NCI-H345 treated with DMSO at 0.1 percent for 48 hours (cell line): ENCODE measurements at regions not wholly inside any gene's neighbourhood (a gene's known extent, or its start where the extent isn't known, plus 50 kb on each side); places are given as distances from the start of the nearest gene placed in this dataset.
A peak's percentile ranks its signal among the peaks of the same experiment; 100 is the strongest.

Source experiments
- DNase-seq: peaks from one replicate; lab custom pipeline; 2025; ENCODE audit not compliant: unreplicated experiment; lab: John Stamatoyannopoulos, UW

GRCh38 chr18:27838225-27838624 is 338.7 kb downstream of the CDH2 start:
- no peak for DNase-seq

DNA sequence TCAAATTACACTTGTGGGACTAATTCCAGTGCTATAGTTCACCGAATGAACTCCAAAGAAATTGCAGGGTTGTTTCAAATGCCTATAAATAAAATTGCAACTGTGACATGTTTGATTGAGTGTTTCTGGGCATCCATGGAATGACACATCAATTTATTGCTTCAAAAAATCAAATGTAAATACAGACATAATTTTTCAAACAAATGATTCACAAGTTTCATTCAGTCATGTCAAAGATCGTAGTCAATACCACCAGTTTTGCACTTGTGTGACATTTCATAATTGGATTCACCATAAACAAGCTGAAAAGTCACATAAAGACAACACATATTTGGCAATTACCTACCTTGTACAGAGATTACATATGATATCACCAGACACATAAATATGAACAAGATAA is 350.8 kb downstream of the CDH2 start:
- DNase-seq, result no peak

DNA sequence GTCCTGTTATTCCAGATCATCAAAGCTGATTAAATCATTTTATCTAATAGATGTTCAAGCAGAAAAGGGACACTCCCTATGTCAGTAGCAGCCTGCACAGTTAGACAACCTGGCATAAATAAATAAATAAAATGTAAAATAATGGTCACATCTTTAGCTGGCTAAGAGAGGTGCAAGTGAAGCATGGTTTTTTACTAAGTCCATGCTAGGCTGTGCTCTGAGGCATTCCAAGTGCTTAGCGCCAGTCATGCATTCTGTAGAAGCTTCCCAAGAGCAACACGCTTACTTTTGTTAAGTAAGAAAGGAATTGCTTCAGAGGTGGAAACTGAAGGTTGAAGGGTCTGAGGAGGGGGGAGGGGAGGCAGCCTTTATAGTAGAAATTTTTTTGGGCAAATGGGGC is 351.2 kb downstream of the CDH2 start:
- no peak for DNase-seq

DNA sequence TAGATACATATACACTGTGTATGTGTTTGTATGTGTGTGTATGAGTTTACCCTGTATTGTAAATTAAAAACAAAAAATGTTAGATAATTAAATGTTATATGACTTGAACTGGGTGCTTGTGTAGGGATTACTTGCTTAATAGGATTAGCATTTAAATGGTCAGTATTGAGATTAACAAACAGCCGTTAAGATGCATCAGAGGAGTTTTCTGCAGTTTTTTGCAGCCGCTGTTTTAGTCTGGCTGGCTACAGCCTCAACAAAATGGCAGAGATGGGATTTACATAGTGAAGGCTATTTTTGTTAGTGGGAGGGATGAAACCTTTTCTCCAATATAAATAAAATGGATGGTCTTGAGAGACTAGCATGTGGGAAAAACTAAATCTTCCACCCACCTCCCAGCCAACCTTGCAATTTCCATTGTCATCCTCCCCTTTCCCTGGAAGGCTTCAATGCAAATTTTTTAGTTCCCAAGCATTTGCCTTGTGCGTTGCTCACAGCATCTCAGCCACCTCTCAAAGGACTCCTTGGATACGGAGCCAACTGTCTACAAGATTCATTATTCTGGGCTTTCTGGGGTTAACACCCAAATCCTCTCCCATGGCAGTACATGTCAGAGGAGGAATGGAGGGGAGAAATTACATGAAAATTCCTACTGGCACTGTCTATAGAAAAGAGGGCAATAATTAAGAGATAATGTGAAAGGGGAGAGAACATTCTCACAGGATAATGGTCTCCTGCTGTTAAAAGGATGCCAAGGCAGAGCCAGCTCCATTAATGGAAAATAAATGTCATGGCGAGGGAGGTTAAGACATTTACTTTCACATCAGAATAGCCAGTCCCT is 351.9 kb downstream of the CDH2 start:
- DNase-seq, result no peak

- no peak for DNase-seq
Observed at GRCh38 chr18:27824275-27824674, 352.7 kb downstream of the CDH2 start.

- DNase-seq, result no peak
Observed at GRCh38 chr18:27823053-27823452, 353.9 kb downstream of the CDH2 start.

GRCh38 chr18:27808683-27809082 is 368.2 kb downstream of the CDH2 start:
- no peak for DNase-seq

GRCh38 chr18:27803957-27804356 is 373.0 kb downstream of the CDH2 start:
- no peak for DNase-seq

- DNase-seq, result no peak
Observed at GRCh38 chr18:27797484-27797883, 379.4 kb downstream of the CDH2 start.

- no peak for DNase-seq
Observed at GRCh38 chr18:27794181-27794926, 382.6 kb downstream of the CDH2 start.

- DNase-seq, result peak; percentile 66
Observed at GRCh38 chr18:27793013-27793785, 383.7 kb downstream of the CDH2 start.

DNA sequence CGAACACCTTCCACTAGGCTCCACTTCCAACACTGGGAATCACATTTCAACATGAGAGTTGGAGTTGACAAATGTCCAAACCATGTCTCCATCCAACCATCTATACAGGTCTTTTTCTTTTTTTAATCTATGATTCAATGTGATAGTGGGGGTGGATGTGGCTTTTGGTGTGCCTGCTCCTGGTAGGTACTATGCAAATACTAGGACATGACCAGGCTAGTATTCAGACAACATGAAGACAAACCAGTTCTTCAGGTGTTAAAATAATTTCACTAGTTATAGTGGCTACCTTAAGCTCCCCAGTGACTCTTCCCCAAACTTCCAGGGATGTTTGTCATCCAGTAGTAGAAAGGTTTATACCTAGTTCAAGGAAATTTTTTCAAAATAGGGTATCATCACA is 387.5 kb downstream of the CDH2 start:
- DNase-seq, result peak; percentile 32

- no peak for DNase-seq
Observed at GRCh38 chr18:27787547-27787946, 389.4 kb downstream of the CDH2 start.

GRCh38 chr18:27785815-27786471 is 391.0 kb downstream of the CDH2 start:
- DNase-seq, result peak; percentile 98

DNA sequence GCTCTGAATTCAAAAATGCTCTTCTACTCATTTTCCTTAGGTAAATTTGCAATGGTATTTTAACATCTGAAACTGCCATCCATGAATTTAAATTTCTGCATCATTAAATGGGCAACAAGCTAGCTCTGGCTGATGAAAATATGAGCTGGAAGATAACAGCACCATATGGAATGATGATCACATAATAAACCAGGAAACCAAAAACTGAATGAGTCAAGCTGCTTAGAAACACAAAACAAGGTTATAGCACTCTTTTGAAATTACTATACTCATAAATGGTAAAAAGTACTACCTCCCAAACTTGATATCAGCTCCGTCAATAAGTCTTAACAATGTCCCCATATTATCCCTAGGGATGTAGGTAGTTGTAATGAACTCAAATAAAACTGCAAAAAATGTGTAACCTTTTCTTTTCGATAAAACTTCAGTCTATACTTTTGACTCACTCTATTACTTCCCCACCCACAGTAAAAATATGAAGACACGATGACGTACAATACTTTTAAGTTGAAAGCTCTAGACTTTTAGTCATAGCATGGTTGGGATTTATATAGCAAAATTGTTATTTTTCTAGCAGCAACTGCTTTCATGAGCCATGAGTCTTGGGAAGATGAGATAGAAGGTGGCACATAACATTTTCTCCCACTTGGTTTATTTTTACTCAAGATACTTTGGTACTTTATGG is 396.7 kb downstream of the CDH2 start:
- no peak for DNase-seq

DNA sequence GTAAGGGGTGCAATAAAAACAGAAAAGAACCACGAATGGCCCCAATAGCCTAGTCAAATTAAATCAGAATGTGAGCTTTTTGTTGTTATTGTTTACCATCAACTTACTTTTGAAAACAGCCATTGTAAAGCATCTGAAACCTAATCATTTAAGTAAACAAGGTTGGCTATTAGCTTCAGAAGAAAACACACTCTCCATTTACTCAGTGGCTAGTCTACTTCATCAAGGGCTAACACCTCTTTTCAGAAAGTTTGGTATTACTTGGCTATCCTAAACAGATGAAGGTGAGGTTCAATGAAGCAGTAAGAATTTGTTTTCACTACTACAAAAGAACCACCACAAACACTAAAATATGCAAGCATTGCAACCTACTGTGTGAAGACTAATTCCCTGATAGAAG is 398.0 kb downstream of the CDH2 start:
- no peak for DNase-seq

DNA sequence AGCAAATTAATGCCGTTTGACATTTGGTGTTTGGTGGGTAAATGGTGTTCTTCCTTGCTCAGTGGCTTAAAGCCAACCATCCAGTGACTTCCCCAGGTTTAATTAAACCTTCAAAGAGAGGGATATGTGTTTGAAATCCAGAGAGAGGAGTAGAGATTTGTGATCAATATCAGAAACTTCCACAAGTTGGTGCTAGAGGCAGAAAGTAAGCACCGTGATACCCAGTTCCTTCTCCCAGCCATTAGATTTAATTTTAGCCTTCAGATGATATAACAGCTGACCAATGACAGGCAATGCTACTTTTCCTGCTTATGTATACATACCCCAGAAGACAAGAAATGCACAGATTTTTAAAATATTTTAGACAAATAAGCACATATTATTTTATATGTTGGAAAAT is 398.5 kb downstream of the CDH2 start:
- no peak for DNase-seq

DNA sequence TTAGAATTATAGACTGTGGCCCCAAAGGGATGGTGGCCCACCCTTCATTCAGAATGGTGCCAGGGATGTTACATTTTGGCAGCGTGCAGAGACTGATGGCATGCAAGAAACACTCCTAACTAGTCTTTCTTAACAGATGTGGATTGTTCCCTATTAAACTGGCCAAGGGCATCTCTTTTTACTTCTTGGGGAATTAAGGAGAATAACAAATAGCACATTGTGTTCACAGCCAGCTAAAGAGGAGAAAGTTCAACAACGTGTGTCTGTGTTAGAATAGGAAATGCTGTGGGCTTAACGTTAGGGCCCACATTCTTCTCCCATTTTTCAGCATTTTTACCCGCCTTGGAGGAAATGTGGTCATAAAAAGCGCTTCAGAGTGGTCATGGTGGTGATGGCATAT is 404.8 kb downstream of the CDH2 start:
- DNase-seq, result no peak

- DNase-seq, result no peak
Observed at GRCh38 chr18:27771571-27771970, 405.4 kb downstream of the CDH2 start.

GRCh38 chr18:27769152-27769551 is 407.8 kb downstream of the CDH2 start:
- no peak for DNase-seq

DNA sequence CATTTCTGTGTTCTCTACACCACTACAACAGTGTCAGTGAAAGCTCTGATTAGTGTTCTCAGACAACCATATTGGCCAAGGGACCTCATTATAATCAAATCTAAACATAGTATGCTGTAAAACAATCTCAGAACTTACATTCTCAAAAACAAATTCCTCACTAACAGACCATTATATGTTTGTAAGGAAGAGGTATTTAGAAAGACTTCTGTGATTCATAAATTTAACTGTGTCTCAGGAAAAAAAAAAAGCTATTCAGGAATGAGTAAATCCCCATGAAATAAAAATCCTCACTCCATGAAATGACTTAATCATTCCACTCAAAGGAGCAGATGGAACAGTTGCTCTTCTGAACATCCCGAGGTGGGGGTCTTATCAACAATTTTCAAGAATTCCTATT is 413.0 kb downstream of the CDH2 start:
- no peak for DNase-seq
